ENCODE measurements at regions not wholly inside any gene's neighbourhood (a gene's known extent, or its start where the extent isn't known, plus 50 kb on each side); places are given as distances from the start of the nearest gene placed in this dataset.

DNA sequence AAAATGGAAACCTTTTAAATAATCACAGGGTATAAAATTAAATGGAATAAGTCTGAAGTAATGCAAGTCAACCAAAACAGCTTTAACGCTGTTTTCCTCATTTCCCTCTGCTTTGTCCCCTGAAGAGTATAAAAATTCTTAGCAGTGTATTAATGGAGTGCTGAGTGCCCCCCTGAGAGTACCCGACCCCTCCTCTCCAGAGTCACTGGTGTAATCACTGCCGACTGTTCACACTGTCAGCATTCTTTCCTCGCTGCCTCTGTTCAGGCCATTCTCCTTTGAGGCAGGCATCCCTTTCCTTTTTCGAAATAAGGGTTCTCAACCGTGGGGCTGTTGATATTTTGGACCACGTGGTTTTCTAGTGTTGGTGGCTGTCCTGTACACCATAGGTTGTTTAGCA lies 146.9 kb upstream of the SLC10A2 start:
- TF ChIP-seq, protein P1, sequence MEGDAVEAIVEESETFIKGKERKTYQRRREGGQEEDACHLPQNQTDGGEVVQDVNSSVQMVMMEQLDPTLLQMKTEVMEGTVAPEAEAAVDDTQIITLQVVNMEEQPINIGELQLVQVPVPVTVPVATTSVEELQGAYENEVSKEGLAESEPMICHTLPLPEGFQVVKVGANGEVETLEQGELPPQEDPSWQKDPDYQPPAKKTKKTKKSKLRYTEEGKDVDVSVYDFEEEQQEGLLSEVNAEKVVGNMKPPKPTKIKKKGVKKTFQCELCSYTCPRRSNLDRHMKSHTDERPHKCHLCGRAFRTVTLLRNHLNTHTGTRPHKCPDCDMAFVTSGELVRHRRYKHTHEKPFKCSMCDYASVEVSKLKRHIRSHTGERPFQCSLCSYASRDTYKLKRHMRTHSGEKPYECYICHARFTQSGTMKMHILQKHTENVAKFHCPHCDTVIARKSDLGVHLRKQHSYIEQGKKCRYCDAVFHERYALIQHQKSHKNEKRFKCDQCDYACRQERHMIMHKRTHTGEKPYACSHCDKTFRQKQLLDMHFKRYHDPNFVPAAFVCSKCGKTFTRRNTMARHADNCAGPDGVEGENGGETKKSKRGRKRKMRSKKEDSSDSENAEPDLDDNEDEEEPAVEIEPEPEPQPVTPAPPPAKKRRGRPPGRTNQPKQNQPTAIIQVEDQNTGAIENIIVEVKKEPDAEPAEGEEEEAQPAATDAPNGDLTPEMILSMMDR (IDR thresholded peaks at IDR 0.05) = no peak
- no peaks in the 10 kb centered on the region for H3K4me1 ChIP-seq (ENCODE audit: control insufficient read depth in 1 of 2, insufficient read depth in 1 of 2, low read depth in 1 of 2, low read length in 1 of 2)
- H3K27me3 ChIP-seq = no peaks in the 10 kb centered on the region
- no peaks in the 10 kb centered on the region for H3K36me3 ChIP-seq
- H3K4me3 ChIP-seq (ENCODE audit: low read depth in 1 of 2, low read length in 1 of 2) = no peak overlapping the region
- no peak overlapping the region for H3K27ac ChIP-seq
- no peaks in the 10 kb centered on the region for H3K9me3 ChIP-seq

GRCh38 chr13:103210348-103210747 lies 144.1 kb upstream of the SLC10A2 start:
- H3K27me3 ChIP-seq = no peaks in the 10 kb centered on the region
- H3K36me3 ChIP-seq = no peaks in the 10 kb centered on the region
- no peaks in the 10 kb centered on the region for H3K9me3 ChIP-seq
- no peaks in the 10 kb centered on the region for H3K4me1 ChIP-seq (ENCODE audit: control insufficient read depth in 1 of 2, insufficient read depth in 1 of 2, low read depth in 1 of 2, low read length in 1 of 2)
- TF ChIP-seq, protein P1 (IDR thresholded peaks at IDR 0.05) = no peak
- no peak overlapping the region for H3K27ac ChIP-seq
- no peak overlapping the region for H3K4me3 ChIP-seq (ENCODE audit: low read depth in 1 of 2, low read length in 1 of 2)

GRCh38 chr13:103203735-103204330 lies 137.6 kb upstream of the SLC10A2 start:
- Histone ChIP-seq H3K4me3 (ENCODE audit: low read depth in 1 of 2, low read length in 1 of 2) (no peak overlapping the region), H3K4me1 (ENCODE audit: control insufficient read depth in 1 of 2, insufficient read depth in 1 of 2, low read depth in 1 of 2, low read length in 1 of 2) (no peaks in the 10 kb centered on the region), H3K36me3 (no peaks in the 10 kb centered on the region), H3K9me3 (no peaks in the 10 kb centered on the region), H3K27ac (no peak overlapping the region), H3K27me3 (no peaks in the 10 kb centered on the region)
- TF ChIP-seq, protein P1 (IDR thresholded peaks at IDR 0.05) = no peak

DNA sequence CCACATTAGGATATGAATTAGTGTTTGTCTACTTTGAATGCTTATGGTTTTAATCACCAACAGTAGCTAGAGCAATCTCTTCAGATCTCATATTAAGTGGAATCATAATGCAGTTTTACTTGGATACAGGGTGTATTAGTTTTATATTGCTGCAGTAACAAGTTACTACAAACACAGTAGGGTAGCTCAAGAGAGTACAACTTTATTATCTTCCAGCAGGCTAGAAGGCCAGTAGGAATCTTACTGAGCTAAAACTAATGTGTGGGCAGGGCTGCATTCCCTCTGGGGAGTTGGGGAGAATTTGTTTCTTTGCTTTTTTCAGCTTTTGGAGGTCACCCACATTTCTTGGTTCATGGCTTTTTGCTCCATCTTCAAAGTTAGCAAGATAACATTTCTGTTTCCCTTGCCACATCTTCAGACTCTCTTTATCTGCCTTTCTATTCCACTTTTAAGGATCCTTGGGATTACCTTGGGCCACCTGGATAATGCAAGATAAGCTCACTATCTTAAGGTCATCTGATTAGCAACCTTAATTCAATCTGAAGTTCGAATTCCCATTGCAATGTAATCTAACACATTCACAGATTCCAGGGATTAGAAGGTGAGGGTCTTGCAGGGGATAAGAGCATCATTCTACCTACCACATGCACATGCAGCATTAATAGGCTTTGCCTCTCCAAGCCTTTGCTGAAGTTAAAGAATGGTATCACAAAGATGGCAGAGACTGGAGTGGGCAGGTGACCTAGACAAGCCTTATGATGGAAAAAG lies 134.1 kb upstream of the SLC10A2 start:
- Histone ChIP-seq H3K4me3 (ENCODE audit: low read depth in 1 of 2, low read length in 1 of 2) (no peak overlapping the region), H3K27ac (no peak overlapping the region), H3K9me3 (no peaks in the 10 kb centered on the region), H3K36me3 (no peaks in the 10 kb centered on the region), H3K27me3 (no peaks in the 10 kb centered on the region), H3K4me1 (ENCODE audit: control insufficient read depth in 1 of 2, insufficient read depth in 1 of 2, low read depth in 1 of 2, low read length in 1 of 2) (no peaks in the 10 kb centered on the region)
- TF ChIP-seq, protein P1 (IDR thresholded peaks at IDR 0.05) = no peak

GRCh38 chr13:103199380-103200088 lies 133.3 kb upstream of the SLC10A2 start:
- H3K36me3 ChIP-seq = no peaks in the 10 kb centered on the region
- TF ChIP-seq, protein P1 (IDR thresholded peaks at IDR 0.05) = no peak
- no peak overlapping the region for H3K4me3 ChIP-seq (ENCODE audit: low read depth in 1 of 2, low read length in 1 of 2)
- no peaks in the 10 kb centered on the region for H3K9me3 ChIP-seq
- no peaks in the 10 kb centered on the region for H3K27me3 ChIP-seq
- no peaks in the 10 kb centered on the region for H3K4me1 ChIP-seq (ENCODE audit: control insufficient read depth in 1 of 2, insufficient read depth in 1 of 2, low read depth in 1 of 2, low read length in 1 of 2)
- H3K27ac ChIP-seq = no peak overlapping the region

Measured in neutrophil (primary cell).